ENCODE measurements at regions not wholly inside any gene's neighbourhood (a gene's known extent, or its start where the extent isn't known, plus 50 kb on each side); places are given as distances from the start of the nearest gene placed in this dataset.
A peak's percentile ranks its signal among the peaks of the same experiment; 100 is the strongest.
"Not testable (repeated sequence)": the region's sequence is repeated elsewhere in the genome, so short reads cannot be mapped to it uniquely, and the experiment has no call there.

DNA sequence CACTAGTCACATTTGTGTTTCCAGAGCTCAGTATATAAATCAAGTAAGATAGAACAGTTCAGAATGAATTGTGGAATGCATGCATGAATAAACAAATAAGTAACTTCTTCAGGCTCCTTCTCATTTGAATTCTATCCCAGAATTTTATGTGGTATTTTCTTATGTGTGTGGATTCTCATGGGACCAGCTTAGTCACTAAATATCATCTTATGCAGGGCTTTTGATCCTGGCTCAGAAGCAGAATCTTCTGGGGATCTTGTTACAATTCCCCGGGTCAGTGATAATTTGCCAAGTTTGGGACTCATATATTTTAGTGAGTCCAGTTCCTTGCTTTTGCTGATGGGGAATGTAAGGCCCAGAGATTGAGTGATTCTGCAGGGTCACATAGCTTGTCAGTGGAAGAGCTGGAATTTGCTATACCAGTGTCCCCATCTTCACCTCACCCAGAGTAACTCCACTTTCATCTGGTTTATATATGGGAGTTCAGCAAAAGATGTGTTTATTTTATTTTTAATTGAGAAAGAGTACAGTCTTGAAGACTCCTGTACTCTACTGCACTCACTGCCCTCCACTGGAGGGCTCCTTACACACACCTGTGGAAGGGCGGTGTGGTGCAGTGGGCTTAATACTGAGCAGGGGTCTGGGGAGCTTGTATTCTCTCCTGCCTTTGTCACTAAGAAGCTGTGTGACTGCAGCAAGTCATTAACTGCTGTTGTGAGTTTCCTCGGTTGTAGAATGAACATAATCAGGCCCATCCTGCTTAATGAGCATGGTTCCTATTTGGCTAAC is 198.2 kb upstream of the CXorf66 start:
- H3K9me3 Mint-ChIP-seq = no peaks in the 10 kb centered on the region
- H3K36me3 Mint-ChIP-seq = no peaks in the 10 kb centered on the region
- H3K27ac Mint-ChIP-seq = no peak overlapping the region
- H3K4me1 Mint-ChIP-seq = no peaks in the 10 kb centered on the region
- H3K27me3 Mint-ChIP-seq = no peaks in the 10 kb centered on the region
- H3K4me3 Mint-ChIP-seq = no peak overlapping the region

DNA sequence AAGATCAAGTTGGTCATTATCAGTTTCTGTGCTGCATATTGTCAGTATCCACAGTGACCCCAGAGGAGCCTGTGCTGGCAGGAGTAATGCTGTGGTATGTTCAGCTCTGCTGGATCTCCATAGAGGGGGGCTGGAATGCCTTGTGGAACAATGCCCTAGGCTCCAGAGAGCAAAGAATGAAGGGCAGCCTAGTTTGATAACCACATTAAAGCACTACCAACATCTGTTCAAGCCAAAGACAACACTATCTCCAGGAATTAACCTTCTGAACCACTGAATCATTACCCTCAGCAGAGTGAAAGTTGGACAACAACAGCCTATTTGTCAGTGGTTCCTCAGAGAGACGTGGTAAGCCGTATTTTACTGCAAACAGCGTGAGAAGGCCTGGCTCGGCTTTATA is 192.3 kb upstream of the CXorf66 start:
- no peaks in the 10 kb centered on the region for H3K27me3 Mint-ChIP-seq
- H3K36me3 Mint-ChIP-seq = peaks cover under 1% of the 10 kb centered on the region
- no peak overlapping the region for H3K4me3 Mint-ChIP-seq
- no peaks in the 10 kb centered on the region for H3K4me1 Mint-ChIP-seq
- H3K27ac Mint-ChIP-seq = no peak overlapping the region
- peaks cover 0 to 3% (median 0%) of the 10 kb centered on the region in 3 donors for H3K9me3 Mint-ChIP-seq

DNA sequence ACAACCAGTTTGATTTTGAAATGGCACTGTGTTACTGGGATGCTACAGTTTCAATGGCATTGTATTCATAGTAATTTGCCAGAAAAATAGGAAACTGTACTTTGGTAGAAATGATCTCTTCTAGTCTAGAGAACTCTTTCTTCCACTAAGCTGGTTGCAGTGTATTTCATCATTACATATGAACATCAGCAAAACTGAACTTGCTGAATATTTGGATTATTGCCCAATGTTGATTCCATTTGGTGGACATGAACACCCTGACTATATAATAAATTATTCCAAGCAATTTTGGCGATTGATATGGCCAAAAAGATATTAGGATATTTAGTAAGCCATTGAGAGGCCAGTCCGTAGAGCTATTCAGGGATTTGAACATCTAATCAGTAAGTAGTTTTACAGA is 191.8 kb upstream of the CXorf66 start:
- H3K27me3 Mint-ChIP-seq = no peaks in the 10 kb centered on the region
- no peaks in the 10 kb centered on the region for H3K4me1 Mint-ChIP-seq
- H3K36me3 Mint-ChIP-seq = peaks cover 2% of the 10 kb centered on the region
- H3K4me3 Mint-ChIP-seq = no peak overlapping the region
- peaks cover 0 to 3% (median 0%) of the 10 kb centered on the region in 3 donors for H3K9me3 Mint-ChIP-seq
- H3K27ac Mint-ChIP-seq = no peak overlapping the region

DNA sequence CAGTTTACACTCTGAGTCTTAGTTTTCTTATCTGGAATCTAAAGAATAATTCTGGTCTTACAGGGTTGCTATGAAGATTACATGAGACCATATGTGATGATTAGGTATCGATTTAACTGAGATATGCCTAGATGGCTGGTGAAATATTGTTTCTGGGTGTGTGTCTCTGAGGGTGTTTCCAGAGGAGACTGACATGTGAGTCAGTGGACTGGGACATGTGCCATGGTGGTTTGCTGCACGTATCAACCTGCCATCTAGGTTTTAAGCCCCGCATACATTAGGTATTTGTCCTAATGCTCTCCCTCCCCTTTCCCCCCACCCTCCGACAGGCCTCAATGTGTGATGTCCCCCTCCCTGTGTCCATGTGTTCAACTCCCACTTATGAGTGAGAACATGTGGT is 186.0 kb upstream of the CXorf66 start:
- Mint-ChIP-seq H3K9me3 (peaks cover 0 to 3% (median 0%) of the 10 kb centered on the region in 3 donors), H3K4me3 (no peak overlapping the region), H3K36me3 (peaks cover 2% of the 10 kb centered on the region), H3K4me1 (no peaks in the 10 kb centered on the region), H3K27ac (no peak overlapping the region), H3K27me3 (no peaks in the 10 kb centered on the region)

- Mint-ChIP-seq H3K9me3 (peaks cover 0 to 3% (median 0%) of the 10 kb centered on the region in 3 donors), H3K4me1 (no peaks in the 10 kb centered on the region), H3K27me3 (no peaks in the 10 kb centered on the region), H3K36me3 (peaks cover 2% of the 10 kb centered on the region), H3K27ac (no peak overlapping the region), H3K4me3 (no peak overlapping the region)
These were observed 184.4 kb upstream of the CXorf66 start for GRCh38 chrX:140149761-140150160.

- peak overlapping the region in 1 of 4 donors; percentile 43 for H3K4me3 Mint-ChIP-seq
- H3K36me3 Mint-ChIP-seq = no peaks in the 10 kb centered on the region
- H3K27ac Mint-ChIP-seq = no peak overlapping the region
- peaks cover 0 to 2% (median 1%) of the 10 kb centered on the region in 3 donors for H3K4me1 Mint-ChIP-seq
- H3K27me3 Mint-ChIP-seq = no peaks in the 10 kb centered on the region
- no peaks in the 10 kb centered on the region for H3K9me3 Mint-ChIP-seq
These were observed 176.2 kb upstream of the CXorf66 start for GRCh38 chrX:140141444-140142029.

DNA sequence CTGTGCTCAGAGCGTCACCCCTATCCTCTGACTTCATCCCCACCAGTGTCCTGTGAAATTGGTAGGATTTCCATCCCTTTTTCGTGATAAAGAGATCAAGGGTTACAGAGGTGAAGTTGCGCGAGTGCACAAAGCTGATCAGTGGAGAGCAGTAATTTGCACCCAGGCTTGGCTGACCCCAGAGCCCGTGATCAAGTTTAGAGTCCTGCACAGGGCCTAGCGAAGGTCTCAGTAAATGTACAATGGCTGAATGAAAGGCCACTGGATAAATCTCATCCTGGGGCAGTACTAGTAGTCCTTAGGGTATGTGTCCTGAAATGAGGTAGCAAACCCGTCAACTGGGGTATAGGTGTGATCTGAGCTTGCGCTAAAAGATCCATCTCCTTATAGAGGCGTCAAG is 173.2 kb upstream of the CXorf66 start:
- not testable (repeated sequence) for H3K27me3 Mint-ChIP-seq, H3K27ac Mint-ChIP-seq

DNA sequence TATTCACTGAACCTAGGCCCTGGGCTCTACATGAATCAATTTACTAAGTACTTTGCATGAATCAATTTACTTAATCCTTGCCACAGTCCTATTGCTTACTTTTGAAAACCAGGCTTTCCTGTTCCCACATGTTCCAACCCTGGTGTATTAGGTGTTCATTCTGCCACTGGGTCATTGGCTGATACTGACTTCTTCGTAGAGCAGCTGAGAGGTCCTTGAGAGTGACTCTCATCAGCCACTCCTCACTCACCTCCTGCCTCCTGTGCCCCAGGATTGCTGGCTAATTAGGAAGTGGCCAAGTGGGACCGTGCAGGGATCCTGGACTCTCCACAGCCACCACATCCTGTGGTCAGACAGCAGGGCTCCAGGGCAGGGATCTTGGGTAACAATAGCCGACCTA is 172.7 kb upstream of the CXorf66 start:
- H3K27ac Mint-ChIP-seq, H3K4me1 Mint-ChIP-seq, H3K27me3 Mint-ChIP-seq, H3K4me3 Mint-ChIP-seq, H3K36me3 Mint-ChIP-seq, H3K9me3 Mint-ChIP-seq: not testable (repeated sequence)

More for the DNA sequence above, 173.2 kb upstream of the CXorf66 start:
- not testable (repeated sequence) for H3K9me3 Mint-ChIP-seq, H3K36me3 Mint-ChIP-seq, H3K4me1 Mint-ChIP-seq, H3K4me3 Mint-ChIP-seq

- H3K36me3 Mint-ChIP-seq = no peaks in the 10 kb centered on the region
- no peaks in the 10 kb centered on the region for H3K9me3 Mint-ChIP-seq
- no peaks in the 10 kb centered on the region for H3K27me3 Mint-ChIP-seq
- H3K27ac Mint-ChIP-seq = no peak overlapping the region
- no peaks in the 10 kb centered on the region for H3K4me1 Mint-ChIP-seq
- H3K4me3 Mint-ChIP-seq = no peak overlapping the region
These were observed 167.6 kb upstream of the CXorf66 start for GRCh38 chrX:140132937-140133336.

- no peak overlapping the region for H3K27ac Mint-ChIP-seq
- H3K27me3 Mint-ChIP-seq = peaks cover 1% of the 10 kb centered on the region
- peaks cover 0 to 22% (median 12%) of the 10 kb centered on the region in 3 donors for H3K9me3 Mint-ChIP-seq
- H3K4me1 Mint-ChIP-seq = no peaks in the 10 kb centered on the region
- no peak overlapping the region for H3K4me3 Mint-ChIP-seq
- no peaks in the 10 kb centered on the region for H3K36me3 Mint-ChIP-seq
These were observed 158.1 kb upstream of the CXorf66 start for GRCh38 chrX:140123446-140123845.

DNA sequence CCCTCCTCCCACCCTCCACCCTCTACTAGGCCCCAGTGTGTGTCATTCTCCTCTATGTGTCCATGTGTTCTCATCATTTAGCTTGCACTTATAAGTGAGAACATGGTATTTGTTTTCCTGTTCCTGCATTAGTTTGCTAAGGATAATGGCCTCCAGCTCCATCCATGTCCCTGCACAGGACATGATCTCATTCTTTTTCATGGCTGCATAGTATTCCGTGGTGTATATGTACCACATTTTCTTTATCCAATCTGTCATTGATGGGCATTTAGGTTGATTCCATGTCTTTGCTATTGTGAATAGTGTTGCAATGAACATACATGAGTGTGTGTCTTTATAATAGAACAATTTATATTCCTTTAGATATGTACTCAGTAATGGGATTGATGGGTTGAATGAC is 148.7 kb upstream of the CXorf66 start:
- H3K9me3 Mint-ChIP-seq, H3K4me3 Mint-ChIP-seq, H3K27me3 Mint-ChIP-seq, H3K4me1 Mint-ChIP-seq, H3K36me3 Mint-ChIP-seq, H3K27ac Mint-ChIP-seq: not testable (repeated sequence)

- no peaks in the 10 kb centered on the region for H3K4me1 Mint-ChIP-seq
- H3K27me3 Mint-ChIP-seq = peaks cover 3% of the 10 kb centered on the region
- H3K27ac Mint-ChIP-seq = no peak overlapping the region
- H3K4me3 Mint-ChIP-seq = no peak overlapping the region
- H3K9me3 Mint-ChIP-seq = peaks cover 0 to 5% (median 4%) of the 10 kb centered on the region in 3 donors
- H3K36me3 Mint-ChIP-seq = peaks cover 1% of the 10 kb centered on the region
These were observed 144.8 kb upstream of the CXorf66 start for GRCh38 chrX:140110081-140110650.

DNA sequence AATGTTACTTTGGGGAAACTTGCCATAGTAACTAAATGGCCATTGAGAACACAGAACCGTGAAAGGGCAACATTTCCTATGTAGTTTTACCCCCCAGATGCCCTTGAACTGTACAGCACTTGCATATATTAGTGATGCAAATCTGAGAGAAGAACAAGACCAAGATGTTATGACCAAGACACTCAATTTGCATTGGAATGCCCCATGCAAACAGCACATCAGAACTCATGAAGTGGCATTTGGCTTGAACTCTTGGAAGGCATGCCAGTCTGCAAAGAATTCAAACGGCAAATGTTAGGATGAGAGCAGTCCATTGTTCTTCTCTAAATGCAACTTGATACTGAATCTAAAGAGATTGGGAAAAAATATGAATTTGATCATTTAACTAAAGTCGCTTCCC is 139.4 kb upstream of the CXorf66 start:
- Mint-ChIP-seq H3K36me3 (no peaks in the 10 kb centered on the region), H3K27me3 (peaks cover 4% of the 10 kb centered on the region), H3K27ac (no peak overlapping the region), H3K4me1 (no peaks in the 10 kb centered on the region), H3K4me3 (no peak overlapping the region), H3K9me3 (no peaks in the 10 kb centered on the region)

DNA sequence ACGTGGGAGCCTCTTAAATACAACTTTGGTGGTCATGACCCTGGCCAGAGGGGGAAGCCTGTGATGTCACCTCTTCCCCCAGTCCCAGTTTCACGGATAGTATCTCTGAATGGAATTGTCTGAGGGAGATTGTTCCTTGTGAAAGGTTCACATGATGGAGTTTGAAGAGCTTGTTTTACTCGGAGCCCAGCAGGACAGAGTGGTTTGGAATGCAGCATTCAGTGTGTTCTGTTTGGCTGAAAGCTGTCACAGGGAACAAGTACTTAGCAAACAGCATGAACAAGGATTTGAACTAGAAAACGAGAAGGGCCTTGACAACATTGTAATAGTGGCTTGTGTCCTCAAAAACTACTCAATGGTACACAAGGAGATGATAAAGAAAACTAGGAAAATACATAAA is 133.9 kb upstream of the CXorf66 start:
- Mint-ChIP-seq H3K4me1 (no peaks in the 10 kb centered on the region), H3K27ac (no peak overlapping the region), H3K9me3 (no peaks in the 10 kb centered on the region), H3K4me3 (no peak overlapping the region), H3K27me3 (peaks cover 7% of the 10 kb centered on the region), H3K36me3 (no peaks in the 10 kb centered on the region)

DNA sequence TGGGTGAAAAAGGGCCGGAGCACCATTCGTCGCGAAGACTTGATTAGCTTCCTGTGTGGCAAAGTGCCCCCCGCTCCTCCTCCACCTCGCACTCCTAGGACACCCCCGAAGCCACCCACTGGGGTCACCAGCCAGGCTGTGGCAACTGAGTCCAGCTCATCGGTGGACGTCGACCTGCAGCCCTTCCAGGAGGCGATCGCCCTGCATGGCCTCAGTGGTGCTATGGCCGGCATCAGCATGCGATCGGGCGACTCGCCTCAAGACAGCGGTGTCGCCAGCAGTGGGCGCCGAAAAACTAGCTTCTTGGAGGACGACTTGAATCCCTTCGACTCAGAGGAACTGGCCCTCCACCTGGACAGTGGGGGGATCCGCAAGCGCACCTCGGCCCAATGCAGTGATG is 126.8 kb upstream of the CXorf66 start:
- peaks cover 8% of the 10 kb centered on the region for H3K27me3 Mint-ChIP-seq
- H3K36me3 Mint-ChIP-seq = no peaks in the 10 kb centered on the region
- H3K9me3 Mint-ChIP-seq = no peaks in the 10 kb centered on the region
- peak overlapping the region in 2 of 4 donors; percentile 47 to 75 for H3K4me3 Mint-ChIP-seq
- H3K4me1 Mint-ChIP-seq = peaks cover 0 to 1% (median 0%) of the 10 kb centered on the region in 3 donors
- no peak overlapping the region for H3K27ac Mint-ChIP-seq
